Astrocyte of the cerebellum (primary cell): ENCODE measurements at regions not wholly inside any gene's neighbourhood (a gene's known extent, or its start where the extent isn't known, plus 50 kb on each side); places are given as distances from the start of the nearest gene placed in this dataset.
"Not testable (repeated sequence)": the region's sequence is repeated elsewhere in the genome, so short reads cannot be mapped to it uniquely, and the experiment has no call there.

Source experiments
- DNase-seq: peaks from one replicate; pipeline ENCODE4 v3.0.0-alpha.2; 2011; ENCODE audit warnings: low read depth
- H3K4me3 ChIP-seq: 2 replicates; pipeline ENCODE4 v1.5.1; 2011; ENCODE audit warnings: mild to moderate bottlenecking, low read depth, low read length, moderate library complexity
- in situ Hi-C: cut with HindIII; loops from 2 replicates; pipeline ENCODE4 v1.10.0; 2017; ENCODE audit warnings: low sequenced_read_pairs
- TF ChIP-seq, protein P1 (sequence below): IDR thresholded peaks from 2 replicates; pipeline ENCODE4 v1.5.1; 2012; ENCODE audit warnings: low read length, low read depth, moderate library complexity, mild to moderate bottlenecking; ENCODE audit errors: missing control alignments

DNA sequence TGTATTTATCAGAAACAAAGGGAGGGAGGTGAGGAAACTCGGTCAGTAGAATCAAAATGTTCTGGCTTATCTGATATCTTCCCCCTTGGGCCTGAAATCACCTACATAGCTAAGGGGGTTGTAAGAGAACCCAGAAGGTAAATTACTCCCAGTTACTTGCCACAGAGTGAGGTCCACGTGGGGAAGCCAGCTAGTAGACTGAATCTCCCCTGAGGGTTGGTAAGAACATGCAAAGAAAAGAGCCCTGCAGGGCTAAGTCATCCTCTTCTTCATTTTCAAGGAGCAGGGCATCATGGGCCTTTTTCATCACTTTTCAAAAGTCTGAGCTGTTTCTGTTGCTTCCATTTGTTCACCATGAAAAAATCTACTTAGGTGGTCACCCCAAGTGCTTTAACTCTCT is 115.4 kb downstream of the QRSL1 start:
- TF ChIP-seq, protein P1, sequence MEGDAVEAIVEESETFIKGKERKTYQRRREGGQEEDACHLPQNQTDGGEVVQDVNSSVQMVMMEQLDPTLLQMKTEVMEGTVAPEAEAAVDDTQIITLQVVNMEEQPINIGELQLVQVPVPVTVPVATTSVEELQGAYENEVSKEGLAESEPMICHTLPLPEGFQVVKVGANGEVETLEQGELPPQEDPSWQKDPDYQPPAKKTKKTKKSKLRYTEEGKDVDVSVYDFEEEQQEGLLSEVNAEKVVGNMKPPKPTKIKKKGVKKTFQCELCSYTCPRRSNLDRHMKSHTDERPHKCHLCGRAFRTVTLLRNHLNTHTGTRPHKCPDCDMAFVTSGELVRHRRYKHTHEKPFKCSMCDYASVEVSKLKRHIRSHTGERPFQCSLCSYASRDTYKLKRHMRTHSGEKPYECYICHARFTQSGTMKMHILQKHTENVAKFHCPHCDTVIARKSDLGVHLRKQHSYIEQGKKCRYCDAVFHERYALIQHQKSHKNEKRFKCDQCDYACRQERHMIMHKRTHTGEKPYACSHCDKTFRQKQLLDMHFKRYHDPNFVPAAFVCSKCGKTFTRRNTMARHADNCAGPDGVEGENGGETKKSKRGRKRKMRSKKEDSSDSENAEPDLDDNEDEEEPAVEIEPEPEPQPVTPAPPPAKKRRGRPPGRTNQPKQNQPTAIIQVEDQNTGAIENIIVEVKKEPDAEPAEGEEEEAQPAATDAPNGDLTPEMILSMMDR, result no peak
- in situ Hi-C loops, result no loop called here
- no peak overlapping the region for H3K4me3 ChIP-seq
- no peak for DNase-seq

DNA sequence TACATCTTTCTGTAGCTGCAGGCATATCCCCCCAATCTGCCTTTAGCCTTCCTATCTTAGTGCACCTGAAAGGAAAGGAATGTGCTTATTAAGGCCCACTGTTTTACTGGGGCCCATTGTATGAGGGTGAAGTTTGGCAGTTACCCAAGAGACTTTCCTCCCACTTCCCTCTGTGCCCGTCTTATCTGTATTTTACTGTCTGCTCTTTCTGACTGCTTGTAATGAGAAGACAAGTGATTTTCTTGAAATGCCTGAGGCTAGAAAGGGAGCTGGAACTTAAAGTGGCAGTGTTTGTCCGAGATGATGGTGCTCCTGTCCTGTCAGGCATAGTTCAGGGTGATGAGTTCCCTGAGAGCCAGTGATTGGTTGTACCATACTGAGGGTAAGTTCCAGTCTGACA is 114.7 kb downstream of the QRSL1 start:
- in situ Hi-C loops, DNase-seq, H3K4me3 ChIP-seq: not testable (repeated sequence)

DNA sequence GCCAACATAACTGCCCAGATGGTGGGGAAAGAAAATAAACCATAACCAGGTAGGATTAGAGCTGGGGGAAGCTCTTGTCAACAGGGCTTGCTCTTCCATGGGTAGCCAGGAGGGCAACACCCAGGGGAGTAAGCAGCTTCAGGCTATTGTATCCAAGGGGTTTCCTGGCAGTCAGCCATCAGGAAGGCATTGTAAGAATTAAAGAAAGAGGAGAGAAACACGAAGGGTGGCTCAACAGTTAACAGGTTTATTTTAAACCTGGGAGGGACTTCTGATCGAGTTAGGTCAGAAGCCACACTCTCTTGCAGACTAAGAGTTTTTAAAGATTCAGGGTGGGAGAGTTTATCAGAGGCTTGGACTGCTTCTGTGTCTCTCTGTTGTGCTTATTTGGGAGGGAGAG is 114.2 kb downstream of the QRSL1 start:
- TF ChIP-seq, protein P1, result no peak
- no peak overlapping the region for H3K4me3 ChIP-seq
- in situ Hi-C loops, result no loop called here
- DNase-seq, result no peak

DNA sequence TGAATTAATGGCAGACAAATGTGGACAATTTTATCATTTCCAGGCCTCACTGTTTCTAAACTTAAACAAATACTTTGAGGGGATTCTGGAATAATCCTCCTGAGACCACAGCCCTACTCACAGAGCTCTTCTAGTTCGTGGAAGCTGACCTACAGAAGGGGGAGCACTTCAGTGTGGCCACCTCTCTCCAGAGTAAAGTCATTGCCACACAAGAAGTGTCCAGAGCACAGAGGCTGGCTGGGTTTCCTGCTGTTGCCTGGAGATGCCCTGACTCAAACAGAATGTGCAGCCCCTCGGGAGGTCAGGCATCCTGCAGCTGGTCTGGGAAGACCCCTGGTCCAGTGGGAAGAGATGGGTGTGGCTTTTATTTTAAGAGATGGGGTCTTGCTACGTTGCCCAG is 110.9 kb downstream of the QRSL1 start:
- no peak for DNase-seq
- H3K4me3 ChIP-seq, result no peak overlapping the region
- in situ Hi-C loops, result no loop called here
- TF ChIP-seq, protein P1, result no peak

DNA sequence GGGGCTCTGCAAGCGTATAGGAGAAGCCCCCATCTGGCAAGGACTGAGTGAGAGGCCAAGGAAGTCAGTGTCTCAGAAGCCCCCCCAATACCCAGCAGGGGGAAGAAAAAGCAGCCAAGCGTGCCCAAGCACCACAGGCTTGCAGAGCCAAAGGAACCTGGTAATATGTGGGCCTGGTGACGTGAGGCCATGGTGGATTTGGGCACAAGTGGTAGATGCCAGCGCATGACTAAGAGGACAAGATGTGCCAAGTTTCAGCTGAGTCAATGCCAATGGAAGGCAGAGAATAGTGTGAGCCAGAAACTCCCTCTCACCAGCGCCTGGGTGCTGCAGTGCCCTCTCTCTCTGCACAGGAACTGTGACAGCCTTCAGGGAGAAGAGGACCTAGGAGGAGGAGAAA is 110.0 kb downstream of the QRSL1 start:
- in situ Hi-C loops, result no loop called here
- no peak overlapping the region for H3K4me3 ChIP-seq
- TF ChIP-seq, protein P1, result no peak
- no peak for DNase-seq

DNA sequence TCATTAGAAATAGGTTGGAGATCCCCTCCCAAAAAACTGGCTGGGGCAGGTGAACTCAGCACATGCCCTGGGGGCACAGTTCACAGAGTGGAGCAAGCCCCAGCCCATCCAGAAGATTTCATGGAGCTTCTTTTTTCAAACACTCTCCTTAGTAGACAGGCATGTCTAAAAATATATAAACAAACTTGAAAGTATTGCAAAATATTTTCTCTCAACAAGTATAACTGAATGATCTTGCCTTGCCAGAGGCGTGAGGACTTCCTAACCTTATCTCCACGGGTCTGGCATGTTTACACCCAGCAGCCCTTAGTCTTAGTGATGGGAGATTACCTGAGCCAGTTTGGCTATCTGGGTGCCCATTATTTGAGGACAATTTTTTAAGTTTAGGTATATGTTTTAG is 107.1 kb downstream of the QRSL1 start:
- TF ChIP-seq, protein P1, result no peak
- DNase-seq, result no peak
- H3K4me3 ChIP-seq, result no peak overlapping the region
- in situ Hi-C loops, result no loop called here

DNA sequence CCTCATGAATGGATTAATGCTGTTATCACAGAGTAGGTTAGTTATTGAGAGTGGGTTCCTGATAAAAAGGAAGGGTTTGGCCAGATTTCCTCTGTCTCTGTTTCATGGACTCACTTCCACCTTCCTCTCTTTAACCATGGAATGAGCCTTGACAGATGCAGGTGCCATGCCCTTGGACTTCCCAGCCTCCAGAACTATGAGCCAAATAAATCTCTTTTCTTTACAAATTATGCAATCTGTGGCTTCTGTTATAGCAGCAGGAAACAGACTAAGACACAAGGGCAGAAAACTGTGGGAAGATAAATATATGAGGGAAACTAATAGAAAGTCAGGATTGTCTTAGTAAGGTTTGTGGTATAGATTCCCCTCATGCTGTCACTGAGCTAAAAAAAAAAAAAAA is 106.5 kb downstream of the QRSL1 start:
- no peak for DNase-seq
- H3K4me3 ChIP-seq, result no peak overlapping the region
- TF ChIP-seq, protein P1, result no peak
- in situ Hi-C loops, result no loop called here
